Esophagus squamous epithelium (tissue), 4 donors: ENCODE measurements at regions not wholly inside any gene's neighbourhood (a gene's known extent, or its start where the extent isn't known, plus 50 kb on each side); places are given as distances from the start of the nearest gene placed in this dataset.

Experiments used
- CTCF ChIP-seq, 6 experiments: fragments of 450-650 bp in 4 of 6; fragments of 200-600 bp in 2 of 6; sonication (generic) in 2 of 6; IDR thresholded peaks; one replicate each; pipeline ENCODE4 v1.5.1; 2016 to 2019; ENCODE audit warnings: antibody characterized with exemption in 6 of 6, mild to moderate bottlenecking in 4 of 6, moderate library complexity in 4 of 6
- POLR2A ChIP-seq, 4 donors: fragments of 450-650 bp; IDR thresholded peaks; one replicate each; pipeline ENCODE4 v1.6.1; 2017; ENCODE audit warnings: antibody characterized with exemption in 4 of 4, mild to moderate bottlenecking in 4 of 4, moderate library complexity in 3 of 4

GRCh38 chr2:12305931-12306330 lies 410.8 kb upstream of the TRIB2 start:
- TF ChIP-seq CTCF (IDR thresholded peaks at IDR 0.05), result no peak
- TF ChIP-seq POLR2A (IDR thresholded peaks at IDR 0.05), result no peak
